ENCODE measurements at regions not wholly inside any gene's neighbourhood (a gene's known extent, or its start where the extent isn't known, plus 50 kb on each side); places are given as distances from the start of the nearest gene placed in this dataset.

DNA sequence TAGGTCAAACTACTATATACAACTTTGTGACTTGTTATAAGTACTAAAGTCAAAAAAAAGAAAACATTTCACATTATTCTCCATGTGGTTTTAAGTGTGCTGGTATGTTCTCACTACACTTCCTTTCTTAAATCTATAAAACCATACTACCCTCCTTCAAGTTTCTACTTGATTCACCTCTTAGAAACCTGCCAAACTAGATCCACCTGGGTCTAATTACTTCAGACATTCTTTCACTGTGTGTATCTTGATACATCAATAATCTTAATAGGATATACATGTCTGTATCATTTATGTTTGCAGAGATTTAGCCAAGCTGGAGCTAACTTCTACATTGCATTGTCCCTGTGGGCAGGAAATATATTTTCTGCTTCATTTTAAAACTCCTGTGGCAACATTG is 1012.6 kb downstream of the EFNA5 start:
- no peak overlapping the region for H3K4me2 ChIP-seq (ENCODE audit: low read depth, low read length)
- H3K36me3 ChIP-seq (ENCODE audit: control insufficient read depth, insufficient read depth, low read length): no peaks in the 10 kb centered on the region
- DNase-seq: no peak
- no peaks in the 10 kb centered on the region for H3K79me1 ChIP-seq (ENCODE audit: low read depth in 1 of 2, low read length in 2 of 2)
- H2BK15ac ChIP-seq (ENCODE audit: low read depth, low read length): no peak overlapping the region
- no peak for TF ChIP-seq RCOR1 (IDR thresholded peaks at IDR 0.05; ENCODE audit: insufficient replicate concordance, low read length)
- TF ChIP-seq SMC3 (IDR thresholded peaks at IDR 0.05; ENCODE audit: low read depth, low read length): no peak
- TF ChIP-seq, protein P1, sequence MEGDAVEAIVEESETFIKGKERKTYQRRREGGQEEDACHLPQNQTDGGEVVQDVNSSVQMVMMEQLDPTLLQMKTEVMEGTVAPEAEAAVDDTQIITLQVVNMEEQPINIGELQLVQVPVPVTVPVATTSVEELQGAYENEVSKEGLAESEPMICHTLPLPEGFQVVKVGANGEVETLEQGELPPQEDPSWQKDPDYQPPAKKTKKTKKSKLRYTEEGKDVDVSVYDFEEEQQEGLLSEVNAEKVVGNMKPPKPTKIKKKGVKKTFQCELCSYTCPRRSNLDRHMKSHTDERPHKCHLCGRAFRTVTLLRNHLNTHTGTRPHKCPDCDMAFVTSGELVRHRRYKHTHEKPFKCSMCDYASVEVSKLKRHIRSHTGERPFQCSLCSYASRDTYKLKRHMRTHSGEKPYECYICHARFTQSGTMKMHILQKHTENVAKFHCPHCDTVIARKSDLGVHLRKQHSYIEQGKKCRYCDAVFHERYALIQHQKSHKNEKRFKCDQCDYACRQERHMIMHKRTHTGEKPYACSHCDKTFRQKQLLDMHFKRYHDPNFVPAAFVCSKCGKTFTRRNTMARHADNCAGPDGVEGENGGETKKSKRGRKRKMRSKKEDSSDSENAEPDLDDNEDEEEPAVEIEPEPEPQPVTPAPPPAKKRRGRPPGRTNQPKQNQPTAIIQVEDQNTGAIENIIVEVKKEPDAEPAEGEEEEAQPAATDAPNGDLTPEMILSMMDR (conservative IDR thresholded peaks at IDR 0.05; ENCODE audit: low read depth, low read length): no peak
- no peak for TF ChIP-seq NFE2L2 (IDR thresholded peaks at IDR 0.05; ENCODE audit: low read depth, low read length)
- TF ChIP-seq CEBPB (IDR thresholded peaks at IDR 0.05; ENCODE audit: low read depth, low read length): no peak
- no peak for TF ChIP-seq MXI1 (IDR thresholded peaks at IDR 0.05; ENCODE audit: borderline replicate concordance, low read depth, low read length)
- no peak overlapping the region for H3K14ac ChIP-seq (replicated peaks; ENCODE audit: low read depth, low read length)
- H4K91ac ChIP-seq (ENCODE audit: insufficient read depth, low read depth, low read length): no peak overlapping the region
- no peak overlapping the region for H2AK9ac ChIP-seq (replicated peaks; ENCODE audit: low read depth, low read length, poor library complexity)
- no peak overlapping the region for H3K23ac ChIP-seq (ENCODE audit: low read depth, low read length)
- no peak overlapping the region for H4K8ac ChIP-seq (ENCODE audit: low read depth in 2 of 2, low read length in 2 of 2)
- no peak overlapping the region for H2BK120ac ChIP-seq (ENCODE audit: low read depth, low read length)
- H3K4ac ChIP-seq (ENCODE audit: low read depth, low read length): no peak overlapping the region
- no peak overlapping the region for H4K5ac ChIP-seq (ENCODE audit: low read depth, low read length)
- H3K27ac ChIP-seq (ENCODE audit: insufficient read depth, low read length): no peak overlapping the region
- no peak overlapping the region for H2BK5ac ChIP-seq (ENCODE audit: low read depth, low read length, poor library complexity, severe bottlenecking)
- intact Hi-C loops (cut with micrococcal nuclease): no loop called here
- dilution Hi-C loops (cut with HindIII; ENCODE audit: low sequenced_read_pairs, unreplicated experiment): no loop called here
- H3K4me1 ChIP-seq (ENCODE audit: control insufficient read depth, insufficient read depth, low read length): no peaks in the 10 kb centered on the region
- no peaks in the 10 kb centered on the region for H3K9me3 ChIP-seq (ENCODE audit: control insufficient read depth, insufficient read depth, low read length)
- ChIA-PET CTCF (no interaction called here), POLR2A (ENCODE audit: unreplicated experiment) (no interaction called here)
- H2AFZ ChIP-seq (replicated peaks; ENCODE audit: low read length, poor library complexity): no peak overlapping the region
- H3K18ac ChIP-seq (ENCODE audit: low read depth, low read length): no peak overlapping the region
- H4K20me1 ChIP-seq (ENCODE audit: insufficient read depth, low read length): no peaks in the 10 kb centered on the region
- no peaks in the 10 kb centered on the region for H3K9me1 ChIP-seq (ENCODE audit: insufficient read depth, low read length)
- H2BK20ac ChIP-seq (ENCODE audit: low read depth, low read length): no peak overlapping the region
- no peak for ATAC-seq (ENCODE audit: low read depth)
- no peak overlapping the region for H3K56ac ChIP-seq (ENCODE audit: extremely low read depth, insufficient read depth, low read length)
- no peaks in the 10 kb centered on the region for H3K27me3 ChIP-seq (ENCODE audit: control insufficient read depth, insufficient read depth, low read length)
- no peak overlapping the region for H3K4me3 ChIP-seq (ENCODE audit: insufficient read depth, low read depth, low read length)
- BruUV-seq (replicated peaks): no TSS peak
- in situ Hi-C loops (cut with MboI; ENCODE audit: low sequenced_read_pairs): no loop called here
- H2AK5ac ChIP-seq (ENCODE audit: low read depth, low read length): no peak overlapping the region
- no peak overlapping the region for H3K9ac ChIP-seq (ENCODE audit: low read depth, low read length)

Measured in IMR-90 (cell line).